ENCODE measurements at regions not wholly inside any gene's neighbourhood (a gene's known extent, or its start where the extent isn't known, plus 50 kb on each side); places are given as distances from the start of the nearest gene placed in this dataset.

DNA sequence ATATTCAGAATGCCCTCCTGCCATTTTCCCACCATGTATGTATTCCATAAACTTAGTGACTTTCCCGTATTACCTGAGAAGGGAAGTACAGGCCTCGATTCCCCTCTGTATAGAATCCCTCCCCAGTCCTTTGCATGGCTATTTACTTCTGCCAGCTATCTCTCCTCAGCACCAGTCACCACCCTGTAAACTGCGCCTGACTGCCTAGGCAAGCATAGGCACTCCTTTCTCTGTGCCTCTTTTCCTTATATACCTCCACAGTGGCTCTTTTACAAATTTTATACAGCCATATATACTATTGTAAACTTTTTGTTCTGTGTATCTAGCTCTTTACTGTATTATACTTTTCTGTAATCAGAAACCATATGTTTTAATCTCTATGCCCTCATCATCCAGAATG, 130.9 kb upstream of the TET2 start:
- no peak for TF ChIP-seq CTCF (IDR thresholded peaks at IDR 0.05)
- TF ChIP-seq PBX3 (IDR thresholded peaks at IDR 0.05) = no peak
- TF ChIP-seq POLR2A (IDR thresholded peaks at IDR 0.05; ENCODE audit: low read length) = no peak
- no peak for TF ChIP-seq CEBPB (IDR thresholded peaks at IDR 0.05)
- no peak for TF ChIP-seq USF2 (IDR thresholded peaks at IDR 0.05)
- no peak for TF ChIP-seq HDAC2 (IDR thresholded peaks at IDR 0.05)

Measured in A549 (cell line).